ENCODE measurements at regions not wholly inside any gene's neighbourhood (a gene's known extent, or its start where the extent isn't known, plus 50 kb on each side); places are given as distances from the start of the nearest gene placed in this dataset.

GRCh38 chr5:156006026-156006647, 320.8 kb upstream of the SGCD start:
- no peak for DNase-seq
- H3K36me3 Mint-ChIP-seq (ENCODE audit: insufficient read depth), result no peaks in the 10 kb centered on the region
- no peaks in the 10 kb centered on the region for H3K9me3 Mint-ChIP-seq
- no peaks in the 10 kb centered on the region for H3K4me1 Mint-ChIP-seq (ENCODE audit: low read depth in 2 of 2)
- peaks cover 9 to 15% of the 10 kb centered on the region in 2 donors for H3K27me3 Mint-ChIP-seq
- H3K27ac Mint-ChIP-seq, result no peak overlapping the region
- no peak for ATAC-seq (replicated peaks)
- H3K4me3 Mint-ChIP-seq, result no peak overlapping the region

- Mint-ChIP-seq H3K4me1 (ENCODE audit: low read depth in 2 of 2) (no peaks in the 10 kb centered on the region), H3K27me3 (peaks cover 9 to 15% of the 10 kb centered on the region in 2 donors), H3K27ac (no peak overlapping the region), H3K36me3 (ENCODE audit: insufficient read depth) (no peaks in the 10 kb centered on the region), H3K4me3 (no peak overlapping the region), H3K9me3 (no peaks in the 10 kb centered on the region)
- ATAC-seq (replicated peaks) (no peak), DNase-seq (no peak)
Measured at GRCh38 chr5:156008844-156009243, 318.1 kb upstream of the SGCD start.

DNA sequence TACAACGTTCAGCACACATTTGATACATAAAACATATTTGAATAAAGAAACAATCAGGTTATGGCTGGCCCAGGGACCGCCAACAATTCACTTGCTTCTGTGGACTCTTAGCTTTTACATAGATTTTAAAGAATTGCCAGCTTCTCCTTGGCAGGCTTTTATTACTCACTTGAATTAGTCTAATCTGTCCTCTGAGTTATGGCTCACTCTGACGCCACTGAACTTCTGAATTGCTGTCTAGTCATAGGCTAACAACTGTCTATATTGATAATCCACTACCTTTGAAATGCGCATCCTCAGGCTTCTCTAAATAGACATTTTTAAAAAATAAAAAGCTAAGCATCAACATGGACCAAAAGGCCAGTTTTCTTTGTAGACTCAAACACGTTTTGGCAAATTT, 317.4 kb upstream of the SGCD start:
- Mint-ChIP-seq H3K27me3 (peaks cover 7 to 13% of the 10 kb centered on the region in 2 donors), H3K4me1 (ENCODE audit: low read depth in 2 of 2) (no peaks in the 10 kb centered on the region), H3K36me3 (ENCODE audit: insufficient read depth) (no peaks in the 10 kb centered on the region), H3K4me3 (no peak overlapping the region), H3K27ac (no peak overlapping the region), H3K9me3 (no peaks in the 10 kb centered on the region)
- no peak for ATAC-seq (replicated peaks)
- no peak for DNase-seq

- H3K4me3 Mint-ChIP-seq, result no peak overlapping the region
- H3K9me3 Mint-ChIP-seq, result no peaks in the 10 kb centered on the region
- ATAC-seq (replicated peaks), result no peak
- H3K27ac Mint-ChIP-seq, result no peak overlapping the region
- no peak for DNase-seq
- peaks cover 3% of the 10 kb centered on the region for H3K36me3 Mint-ChIP-seq (ENCODE audit: insufficient read depth)
- H3K4me1 Mint-ChIP-seq (ENCODE audit: low read depth in 2 of 2), result peaks cover 0 to 5% of the 10 kb centered on the region in 2 donors
- peaks cover 0 to 12% of the 10 kb centered on the region in 2 donors for H3K27me3 Mint-ChIP-seq
Measured at GRCh38 chr5:156015137-156015536, 311.8 kb upstream of the SGCD start.

GRCh38 chr5:156019130-156019529, 307.8 kb upstream of the SGCD start:
- H3K9me3 Mint-ChIP-seq, result no peaks in the 10 kb centered on the region
- H3K4me3 Mint-ChIP-seq, result no peak overlapping the region
- H3K4me1 Mint-ChIP-seq (ENCODE audit: low read depth in 2 of 2), result peaks cover 4 to 9% of the 10 kb centered on the region in 2 donors
- peaks cover 12 to 22% of the 10 kb centered on the region in 2 donors for H3K27me3 Mint-ChIP-seq
- H3K36me3 Mint-ChIP-seq (ENCODE audit: insufficient read depth), result peaks cover 3% of the 10 kb centered on the region
- ATAC-seq (replicated peaks) (no peak), DNase-seq (no peak)
- H3K27ac Mint-ChIP-seq, result no peak overlapping the region

- H3K4me3 Mint-ChIP-seq, result no peak overlapping the region
- peaks cover 4 to 9% of the 10 kb centered on the region in 2 donors for H3K4me1 Mint-ChIP-seq (ENCODE audit: low read depth in 2 of 2)
- no peak for DNase-seq
- peaks cover 3% of the 10 kb centered on the region for H3K36me3 Mint-ChIP-seq (ENCODE audit: insufficient read depth)
- no peaks in the 10 kb centered on the region for H3K9me3 Mint-ChIP-seq
- H3K27ac Mint-ChIP-seq, result no peak overlapping the region
- H3K27me3 Mint-ChIP-seq, result peaks cover 12 to 25% of the 10 kb centered on the region in 2 donors
- no peak for ATAC-seq (replicated peaks)
Measured at GRCh38 chr5:156019571-156020180, 307.3 kb upstream of the SGCD start.

GRCh38 chr5:156020647-156021046, 306.3 kb upstream of the SGCD start:
- DNase-seq, result no peak
- H3K27ac Mint-ChIP-seq, result no peak overlapping the region
- H3K36me3 Mint-ChIP-seq (ENCODE audit: insufficient read depth), result peaks cover 3% of the 10 kb centered on the region
- no peak overlapping the region for H3K4me3 Mint-ChIP-seq
- peaks cover 4 to 9% of the 10 kb centered on the region in 2 donors for H3K4me1 Mint-ChIP-seq (ENCODE audit: low read depth in 2 of 2)
- no peak for ATAC-seq (replicated peaks)
- peaks cover 12 to 25% of the 10 kb centered on the region in 2 donors for H3K27me3 Mint-ChIP-seq
- no peaks in the 10 kb centered on the region for H3K9me3 Mint-ChIP-seq

DNA sequence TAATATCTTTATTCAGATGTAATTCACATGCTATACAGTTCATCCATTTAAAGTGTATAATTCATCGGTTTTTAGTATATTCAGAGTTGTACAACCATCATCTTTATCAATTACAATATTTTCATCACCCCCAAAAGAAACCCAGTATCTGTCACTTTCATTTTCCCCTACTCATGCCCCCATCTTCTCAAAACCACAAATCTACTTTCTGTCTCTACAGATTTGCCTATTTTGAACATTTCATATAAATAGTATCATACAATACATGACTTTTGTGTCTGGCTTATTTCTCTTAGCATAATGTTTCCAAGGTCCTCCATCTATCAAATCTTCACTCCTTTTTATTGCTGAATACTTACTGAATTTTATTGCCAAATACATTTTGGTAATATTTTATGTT, 305.1 kb upstream of the SGCD start:
- H3K4me1 Mint-ChIP-seq (ENCODE audit: low read depth in 2 of 2), result peaks cover 4% of the 10 kb centered on the region in 2 donors
- no peak overlapping the region for H3K4me3 Mint-ChIP-seq
- no peaks in the 10 kb centered on the region for H3K9me3 Mint-ChIP-seq
- DNase-seq, result no peak
- H3K27ac Mint-ChIP-seq, result no peak overlapping the region
- H3K36me3 Mint-ChIP-seq (ENCODE audit: insufficient read depth), result peaks cover 3% of the 10 kb centered on the region
- H3K27me3 Mint-ChIP-seq, result peaks cover 6 to 25% of the 10 kb centered on the region in 2 donors
- ATAC-seq (replicated peaks), result no peak

- Mint-ChIP-seq H3K4me3 (no peak overlapping the region), H3K9me3 (no peaks in the 10 kb centered on the region), H3K27me3 (peaks cover 0 to 25% of the 10 kb centered on the region in 2 donors), H3K4me1 (ENCODE audit: low read depth in 2 of 2) (peaks cover 4% of the 10 kb centered on the region in 2 donors), H3K36me3 (ENCODE audit: insufficient read depth) (no peaks in the 10 kb centered on the region), H3K27ac (no peak overlapping the region)
- no peak for DNase-seq
- no peak for ATAC-seq (replicated peaks)
Measured at GRCh38 chr5:156025656-156026055, 301.3 kb upstream of the SGCD start.

- ATAC-seq (replicated peaks), result no peak
- Mint-ChIP-seq H3K27me3 (no peaks in the 10 kb centered on the region), H3K4me1 (ENCODE audit: low read depth in 2 of 2) (no peaks in the 10 kb centered on the region), H3K4me3 (no peak overlapping the region), H3K36me3 (ENCODE audit: insufficient read depth) (no peaks in the 10 kb centered on the region), H3K27ac (no peak overlapping the region), H3K9me3 (no peaks in the 10 kb centered on the region)
- no peak for DNase-seq
Measured at GRCh38 chr5:156031181-156031580, 295.8 kb upstream of the SGCD start.

GRCh38 chr5:156036640-156037039, 290.3 kb upstream of the SGCD start:
- no peak for ATAC-seq (replicated peaks)
- H3K27me3 Mint-ChIP-seq, result peaks cover 0 to 6% of the 10 kb centered on the region in 2 donors
- no peaks in the 10 kb centered on the region for H3K4me1 Mint-ChIP-seq (ENCODE audit: low read depth in 2 of 2)
- no peak for DNase-seq
- H3K36me3 Mint-ChIP-seq (ENCODE audit: insufficient read depth), result no peaks in the 10 kb centered on the region
- H3K4me3 Mint-ChIP-seq, result no peak overlapping the region
- H3K9me3 Mint-ChIP-seq, result no peaks in the 10 kb centered on the region
- no peak overlapping the region for H3K27ac Mint-ChIP-seq

GRCh38 chr5:156037151-156037909, 289.6 kb upstream of the SGCD start:
- Mint-ChIP-seq H3K36me3 (ENCODE audit: insufficient read depth) (no peaks in the 10 kb centered on the region), H3K27ac (no peak overlapping the region), H3K27me3 (peaks cover 0 to 6% of the 10 kb centered on the region in 2 donors), H3K4me1 (ENCODE audit: low read depth in 2 of 2) (no peaks in the 10 kb centered on the region), H3K4me3 (no peak overlapping the region), H3K9me3 (no peaks in the 10 kb centered on the region)
- no peak for DNase-seq
- no peak for ATAC-seq (replicated peaks)

DNA sequence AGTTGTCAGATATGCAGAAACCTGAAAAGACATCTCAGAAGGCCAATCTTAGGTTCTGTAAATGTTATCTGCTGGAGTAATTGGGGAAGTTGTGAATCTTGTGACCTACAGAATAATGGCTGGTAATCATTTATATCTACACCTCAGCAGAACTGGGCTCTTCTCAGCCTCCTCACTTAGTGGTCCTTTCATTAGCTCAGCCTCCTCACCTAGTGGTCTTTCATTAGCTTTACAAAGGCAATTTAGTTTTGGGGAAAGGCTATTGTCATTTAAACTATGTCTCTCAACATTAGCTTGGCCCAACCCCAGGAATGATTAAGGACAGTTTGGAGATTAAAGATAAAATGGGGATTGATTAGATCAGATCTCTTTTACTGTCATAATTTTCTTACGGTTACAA, 284.2 kb upstream of the SGCD start:
- H3K4me1 Mint-ChIP-seq (ENCODE audit: low read depth in 2 of 2), result no peaks in the 10 kb centered on the region
- ATAC-seq (replicated peaks), result no peak
- H3K36me3 Mint-ChIP-seq (ENCODE audit: insufficient read depth), result no peaks in the 10 kb centered on the region
- H3K9me3 Mint-ChIP-seq, result no peaks in the 10 kb centered on the region
- no peak for DNase-seq
- H3K27ac Mint-ChIP-seq, result no peak overlapping the region
- H3K27me3 Mint-ChIP-seq, result no peaks in the 10 kb centered on the region
- no peak overlapping the region for H3K4me3 Mint-ChIP-seq

- ATAC-seq (replicated peaks), result no peak
- no peaks in the 10 kb centered on the region for H3K4me1 Mint-ChIP-seq (ENCODE audit: low read depth in 2 of 2)
- H3K27ac Mint-ChIP-seq, result no peak overlapping the region
- no peak overlapping the region for H3K4me3 Mint-ChIP-seq
- no peaks in the 10 kb centered on the region for H3K9me3 Mint-ChIP-seq
- H3K27me3 Mint-ChIP-seq, result no peaks in the 10 kb centered on the region
- no peak for DNase-seq
- H3K36me3 Mint-ChIP-seq (ENCODE audit: insufficient read depth), result no peaks in the 10 kb centered on the region
Measured at GRCh38 chr5:156043351-156043750, 283.6 kb upstream of the SGCD start.
